Spleen (tissue), 7 donors: ENCODE measurements at regions not wholly inside any gene's neighbourhood (a gene's known extent, or its start where the extent isn't known, plus 50 kb on each side); places are given as distances from the start of the nearest gene placed in this dataset.

Experiments
- CTCF ChIP-seq, 11 experiments: fragments of 200-600 bp in 7 of 11; fragments of 450-650 bp in 4 of 11; sonication (generic) in 4 of 11; IDR thresholded peaks in 8 of 11; conservative IDR thresholded peaks in 3 of 11; 1 replicate in 7 of 11; 2 replicates in 4 of 11; pipeline versions ENCODE4 v1.4.0 to v1.8.0; 2016 to 2021; ENCODE audit warnings: antibody characterized with exemption in 11 of 11, inconsistent platforms in 4 of 11, mild to moderate bottlenecking in 1 of 11
- POLR2A ChIP-seq, 3 donors: fragments of 450-650 bp; IDR thresholded peaks; one replicate each; pipeline ENCODE4 v1.5.1; 2017; ENCODE audit warnings: antibody characterized with exemption in 3 of 3, mild to moderate bottlenecking in 1 of 3
- donor health status: DM: no; HTN: no; CAD: no; lungs with moderate emphysema.
- donor health status: DM: no; HTN: no; CAD: no.
- donor health status: DM: no; HTN: no; CAD: no.

- TF ChIP-seq POLR2A (IDR thresholded peaks at IDR 0.05) (no peak), CTCF (IDR thresholded peaks at IDR 0.05 in 8 of 11, conservative IDR thresholded peaks at IDR 0.05 in 3 of 11) (no peak)
These were observed 65.8 kb upstream of the CFAP20DC start for GRCh38 chr3:59115364-59116232.
